SU-DHL-6 (cell line): ENCODE measurements at regions not wholly inside any gene's neighbourhood (a gene's known extent, or its start where the extent isn't known, plus 50 kb on each side); places are given as distances from the start of the nearest gene placed in this dataset.
"Not testable (repeated sequence)": the region's sequence is repeated elsewhere in the genome, so short reads cannot be mapped to it uniquely, and the experiment has no call there.

Experiments
- H2AFZ ChIP-seq: fragments of 200-600 bp; sonication (generic); 2 replicates; pipeline ENCODE4 v1.6.1; 2014; ENCODE audit warnings: low read depth, mild to moderate bottlenecking, moderate library complexity, mixed read lengths, antibody characterized with exemption, low read length; ENCODE audit not compliant: severe bottlenecking
- H3F3A ChIP-seq: fragments of 200-600 bp; shearing (Covaris generic); 2 replicates; pipeline ENCODE4 v1.6.0; 2016; ENCODE audit warnings: antibody characterized with exemption, mild to moderate bottlenecking; ENCODE audit not compliant: insufficient read depth
- H3K27ac ChIP-seq: fragments of 200-600 bp; sonication (generic); 2 replicates; pipeline ENCODE4 v1.5.1; 2016; ENCODE audit warnings: low read depth, mild to moderate bottlenecking, low read length, moderate library complexity, mixed read lengths
- H3K27me3 ChIP-seq: fragments of 200-600 bp; sonication (generic), shearing (Covaris generic); 2 replicates; pipeline ENCODE4 v1.6.0; 2014; ENCODE audit warnings: mild to moderate bottlenecking, low read length
- H3K36me3 ChIP-seq: fragments of 200-600 bp; sonication (generic); 2 replicates; pipeline ENCODE4 v1.6.1; 2014; ENCODE audit warnings: mild to moderate bottlenecking, low read length, mixed read lengths
- H3K4me2 ChIP-seq: fragments of 300-600, 200-600 bp; shearing (Covaris generic), sonication (generic); 2 replicates; pipeline ENCODE4 v1.6.0; 2014; ENCODE audit warnings: low read length, low read depth, mild to moderate bottlenecking; ENCODE audit not compliant: poor library complexity, severe bottlenecking
- H3K4me3 ChIP-seq: fragments of 200-600 bp; sonication (generic); 2 replicates; pipeline ENCODE4 v1.5.1; 2014; ENCODE audit warnings: antibody characterized with exemption, low read length, mild to moderate bottlenecking, mixed read lengths; ENCODE audit not compliant: insufficient read depth, poor library complexity, severe bottlenecking
- H3K79me2 ChIP-seq: fragments of 200-600 bp; sonication (generic); 2 replicates; pipeline ENCODE4 v1.6.1; 2014; ENCODE audit warnings: mild to moderate bottlenecking, low read length, moderate library complexity; ENCODE audit not compliant: insufficient read depth
- H3K9ac ChIP-seq: fragments of 200-600 bp; sonication (generic); 2 replicates; pipeline ENCODE4 v1.7.0; 2014; ENCODE audit warnings: mild to moderate bottlenecking, low read length
- H3K9me2 ChIP-seq: fragments of 200-600 bp; sonication (generic); replicated peaks from 2 replicates; pipeline ENCODE4 v1.6.1; 2014; ENCODE audit warnings: low read length; ENCODE audit not compliant: insufficient read depth
- H3K9me3 ChIP-seq: fragments of 200-600 bp; sonication (generic); 2 replicates; pipeline ENCODE4 v1.6.1; 2014; ENCODE audit warnings: low read length, mixed read lengths; ENCODE audit not compliant: insufficient read depth
- H4K20me1 ChIP-seq: fragments of 200-600 bp; sonication (generic); 2 replicates; pipeline ENCODE4 v1.6.1; 2014; ENCODE audit warnings: low read depth, mild to moderate bottlenecking, antibody characterized with exemption, low read length, moderate library complexity, mixed read lengths
- CTCF ChIP-seq: fragments of 200-600 bp; sonication (generic); IDR thresholded peaks from one replicate; pipeline ENCODE4 v1.5.1; 2017; ENCODE audit warnings: antibody characterized with exemption, mild to moderate bottlenecking, low read length, moderate library complexity; ENCODE audit not compliant: insufficient read depth, poor library complexity, severe bottlenecking
- EZH2phosphoT487 ChIP-seq: fragments of 200-600 bp; sonication (generic), shearing (Covaris generic); conservative IDR thresholded peaks from 2 replicates; pipeline ENCODE4 v1.6.1; 2018; ENCODE audit warnings: mild to moderate bottlenecking, antibody characterized with exemption, low read length, moderate library complexity, mixed read lengths

GRCh38 chr10:6802759-6803426, 222.8 kb upstream of the PRKCQ start:
- Histone ChIP-seq H3F3A (no peaks in the 10 kb centered on the region), H3K9me3 (no peaks in the 10 kb centered on the region), H3K4me2 (no peak overlapping the region), H3K27ac (no peak overlapping the region), H3K36me3 (no peaks in the 10 kb centered on the region), H3K9ac (no peak overlapping the region), H3K4me3 (no peak overlapping the region), H4K20me1 (no peaks in the 10 kb centered on the region), H2AFZ (no peak overlapping the region), H3K79me2 (no peaks in the 10 kb centered on the region), H3K27me3 (no peaks in the 10 kb centered on the region), H3K9me2 (no peaks in the 10 kb centered on the region)
- TF ChIP-seq EZH2phosphoT487 (no peak), CTCF (no peak)

GRCh38 chr10:6796231-6796630, 216.2 kb upstream of the PRKCQ start:
- Histone ChIP-seq H3K4me2 (no peak overlapping the region), H3K36me3 (no peaks in the 10 kb centered on the region), H3K27ac (no peak overlapping the region), H3K27me3 (no peaks in the 10 kb centered on the region), H3K9me3 (no peaks in the 10 kb centered on the region), H3K9me2 (no peaks in the 10 kb centered on the region), H3K9ac (no peak overlapping the region), H3K4me3 (no peak overlapping the region), H3K79me2 (no peaks in the 10 kb centered on the region), H4K20me1 (no peaks in the 10 kb centered on the region), H2AFZ (no peak overlapping the region), H3F3A (no peaks in the 10 kb centered on the region)
- no peak for TF ChIP-seq EZH2phosphoT487
- no peak for TF ChIP-seq CTCF

GRCh38 chr10:6795541-6795940, 215.5 kb upstream of the PRKCQ start:
- no peaks in the 10 kb centered on the region for H4K20me1 ChIP-seq
- no peak overlapping the region for H2AFZ ChIP-seq
- no peak overlapping the region for H3K4me2 ChIP-seq
- no peaks in the 10 kb centered on the region for H3F3A ChIP-seq
- H3K27me3 ChIP-seq: no peaks in the 10 kb centered on the region
- no peaks in the 10 kb centered on the region for H3K36me3 ChIP-seq
- no peak overlapping the region for H3K4me3 ChIP-seq
- no peaks in the 10 kb centered on the region for H3K79me2 ChIP-seq
- TF ChIP-seq EZH2phosphoT487 (no peak), CTCF (no peak)
- no peaks in the 10 kb centered on the region for H3K9me2 ChIP-seq
- H3K27ac ChIP-seq: no peak overlapping the region
- no peak overlapping the region for H3K9ac ChIP-seq
- H3K9me3 ChIP-seq: no peaks in the 10 kb centered on the region

- H4K20me1 ChIP-seq, H3K27me3 ChIP-seq, H3K9ac ChIP-seq, H2AFZ ChIP-seq, H3K4me2 ChIP-seq, H3K27ac ChIP-seq, H3K9me2 ChIP-seq, H3K36me3 ChIP-seq, H3K79me2 ChIP-seq, H3F3A ChIP-seq, H3K9me3 ChIP-seq, H3K4me3 ChIP-seq: not testable (repeated sequence)
Measured at GRCh38 chr10:6794841-6795240, 214.8 kb upstream of the PRKCQ start.
